DOHH2 (cell line): ENCODE measurements at regions not wholly inside any gene's neighbourhood (a gene's known extent, or its start where the extent isn't known, plus 50 kb on each side); places are given as distances from the start of the nearest gene placed in this dataset.
A peak's percentile ranks its signal among the peaks of the same experiment; 100 is the strongest.

ENCODE experiments used
- H3F3A ChIP-seq: fragments of 200-600 bp; sonication (generic), shearing (Covaris generic); 2 replicates; pipeline ENCODE4 v1.6.0; 2016; ENCODE audit warnings: antibody characterized with exemption, mild to moderate bottlenecking; ENCODE audit not compliant: control insufficient read depth, insufficient read depth
- H3K27ac ChIP-seq: fragments of 200-600 bp; sonication (generic); 2 replicates; pipeline ENCODE4 v1.5.1; 2014; ENCODE audit warnings: low read depth, mild to moderate bottlenecking, low read length, moderate library complexity
- H3K27me3 ChIP-seq: fragments of 200-600 bp; sonication (generic); 2 replicates; pipeline ENCODE4 v1.6.1; 2014; ENCODE audit warnings: mild to moderate bottlenecking, low read length, mixed read lengths; ENCODE audit not compliant: control insufficient read depth
- H3K36me3 ChIP-seq: fragments of 200-600 bp; sonication (generic); 2 replicates; pipeline ENCODE4 v1.6.1; 2014; ENCODE audit warnings: mild to moderate bottlenecking, low read length, moderate library complexity, mixed read lengths; ENCODE audit not compliant: control insufficient read depth
- H3K4me1 ChIP-seq: fragments of 200-600 bp; sonication (generic); 2 replicates; pipeline ENCODE4 v1.6.1; 2014; ENCODE audit warnings: mild to moderate bottlenecking, low read length, mixed read lengths; ENCODE audit not compliant: control insufficient read depth
- H3K4me2 ChIP-seq: fragments of 200-600 bp; sonication (generic); 2 replicates; pipeline ENCODE4 v1.6.0; 2014; ENCODE audit warnings: mild to moderate bottlenecking, low read length, moderate library complexity
- H3K4me3 ChIP-seq: fragments of 200-600 bp; sonication (generic); 2 replicates; pipeline ENCODE4 v1.5.1; 2014; ENCODE audit warnings: mild to moderate bottlenecking, low read length, mixed read lengths
- H3K79me2 ChIP-seq: fragments of 200-600 bp; sonication (generic); 2 replicates; pipeline ENCODE4 v1.6.1; 2014; ENCODE audit warnings: mild to moderate bottlenecking, low read length, mixed read lengths; ENCODE audit not compliant: control insufficient read depth
- H3K9me2 ChIP-seq: fragments of 200-600 bp; sonication (generic); replicated peaks from 2 replicates; pipeline ENCODE4 v1.6.1; 2014; ENCODE audit warnings: mild to moderate bottlenecking, low read length, mixed read lengths; ENCODE audit not compliant: control insufficient read depth
- H3K9me3 ChIP-seq: fragments of 200-600 bp; sonication (generic); 2 replicates; pipeline ENCODE4 v1.6.1; 2014; ENCODE audit warnings: antibody characterized with exemption, low read length, mixed read lengths; ENCODE audit not compliant: control insufficient read depth, insufficient read depth
- H4K20me1 ChIP-seq: fragments of 200-600 bp; sonication (generic); 2 replicates; pipeline ENCODE4 v1.6.0; 2014; ENCODE audit warnings: low read depth, mild to moderate bottlenecking, antibody characterized with exemption, low read length, moderate library complexity; ENCODE audit not compliant: control insufficient read depth, insufficient read depth
- CTCF ChIP-seq: fragments of 200-600 bp; sonication (generic); IDR thresholded peaks from one replicate; pipeline ENCODE4 v1.5.1; 2014; ENCODE audit warnings: antibody characterized with exemption, mild to moderate bottlenecking, low read depth, low read length; ENCODE audit not compliant: poor library complexity, severe bottlenecking
- EZH2phosphoT487 ChIP-seq: fragments of 200-600 bp; sonication (generic); IDR thresholded peaks from 2 replicates; pipeline ENCODE4 v1.6.1; 2017; ENCODE audit warnings: borderline replicate concordance, mild to moderate bottlenecking, antibody characterized with exemption, low read length, moderate library complexity, mixed read lengths

GRCh38 chr12:92605621-92606170 lies 97.1 kb upstream of the PLEKHG7 start:
- no peaks in the 10 kb centered on the region for H3K27me3 ChIP-seq
- no peaks in the 10 kb centered on the region for H3F3A ChIP-seq
- no peak overlapping the region for H3K27ac ChIP-seq
- no peaks in the 10 kb centered on the region for H4K20me1 ChIP-seq
- TF ChIP-seq CTCF, result no peak
- TF ChIP-seq EZH2phosphoT487, result no peak
- no peaks in the 10 kb centered on the region for H3K4me1 ChIP-seq
- peaks cover 10% of the 10 kb centered on the region; the same call in 1 of the 2 replicates for H3K9me3 ChIP-seq
- H3K36me3 ChIP-seq, result no peaks in the 10 kb centered on the region
- no peaks in the 10 kb centered on the region for H3K9me2 ChIP-seq
- H3K4me2 ChIP-seq, result no peak overlapping the region
- no peak overlapping the region for H3K4me3 ChIP-seq
- H3K79me2 ChIP-seq, result no peaks in the 10 kb centered on the region

GRCh38 chr12:92604786-92605185 lies 98.0 kb upstream of the PLEKHG7 start:
- Histone ChIP-seq H3K27me3 (no peaks in the 10 kb centered on the region), H3K36me3 (no peaks in the 10 kb centered on the region), H3K4me3 (no peak overlapping the region), H3K79me2 (no peaks in the 10 kb centered on the region), H3K4me2 (no peak overlapping the region), H3K9me2 (no peaks in the 10 kb centered on the region), H3K27ac (no peak overlapping the region), H3K9me3 (peaks cover 19% of the 10 kb centered on the region), H4K20me1 (no peaks in the 10 kb centered on the region), H3K4me1 (no peaks in the 10 kb centered on the region), H3F3A (no peaks in the 10 kb centered on the region)
- TF ChIP-seq CTCF (no peak), EZH2phosphoT487 (no peak)

- no peak overlapping the region for H3K4me3 ChIP-seq
- no peaks in the 10 kb centered on the region for H3K36me3 ChIP-seq
- no peaks in the 10 kb centered on the region for H3F3A ChIP-seq
- H3K4me2 ChIP-seq, result no peak overlapping the region
- no peaks in the 10 kb centered on the region for H3K27me3 ChIP-seq
- H3K27ac ChIP-seq, result no peak overlapping the region
- peak; percentile 33 for TF ChIP-seq CTCF
- no peak for TF ChIP-seq EZH2phosphoT487
- no peaks in the 10 kb centered on the region for H3K79me2 ChIP-seq
- no peaks in the 10 kb centered on the region for H3K9me2 ChIP-seq
- H3K9me3 ChIP-seq, result peaks cover 28% of the 10 kb centered on the region
- no peaks in the 10 kb centered on the region for H4K20me1 ChIP-seq
- H3K4me1 ChIP-seq, result no peaks in the 10 kb centered on the region
These were observed 98.9 kb upstream of the PLEKHG7 start for GRCh38 chr12:92603741-92604432.
